Vagina (tissue), 2 donors: ENCODE measurements at regions not wholly inside any gene's neighbourhood (a gene's known extent, or its start where the extent isn't known, plus 50 kb on each side); places are given as distances from the start of the nearest gene placed in this dataset.

Experiments used
- DNase-seq, 2 donors: peaks; one replicate each; pipeline ENCODE4 v3.0.0-alpha.2; 2017; ENCODE audit errors: extremely low spot score in 2 of 2
- H3K27ac ChIP-seq: fragments of 200-600 bp; sonication (generic); one replicate; pipeline ENCODE4 v1.5.1; 2019
- H3K27me3 ChIP-seq: fragments of 200-600 bp; sonication (generic); one replicate; pipeline ENCODE4 v1.5.1; 2019
- H3K36me3 ChIP-seq, 2 donors: fragments of 200-600 bp; sonication (generic); one replicate each; pipeline ENCODE4 v1.5.1; 2017 to 2019
- H3K4me1 ChIP-seq: fragments of 200-600 bp; sonication (generic); one replicate; pipeline ENCODE4 v1.5.1; 2019
- H3K4me3 ChIP-seq, 2 donors: fragments of 200-600 bp; sonication (generic); 1 replicate in 1 of 2; 2 replicates in 1 of 2; pipeline ENCODE4 v1.5.1; 2016 to 2019
- H3K9me3 ChIP-seq: fragments of 200-600 bp; sonication (generic); one replicate; pipeline ENCODE4 v1.5.1; 2019
- CTCF ChIP-seq, 3 experiments: fragments of 450-650 bp in 2 of 3; fragments of 200-600 bp in 1 of 3; sonication (generic) in 1 of 3; IDR thresholded peaks; one replicate each; pipeline ENCODE4 v1.5.1; 2017 to 2019; ENCODE audit warnings: antibody characterized with exemption in 3 of 3, mild to moderate bottlenecking in 2 of 3, moderate library complexity in 2 of 3
- POLR2A ChIP-seq, 2 donors: fragments of 450-650 bp; IDR thresholded peaks; one replicate each; pipeline ENCODE4 v1.6.1; 2017; ENCODE audit warnings: antibody characterized with exemption in 2 of 2, mild to moderate bottlenecking in 2 of 2, moderate library complexity in 2 of 2
- POLR2AphosphoS5 ChIP-seq, 2 donors: sonication (generic); formaldehyde crosslinking; IDR thresholded peaks; one replicate each; pipeline ENCODE4 v1.9.0; 2017; ENCODE audit warnings: antibody characterized with exemption in 2 of 2, mild to moderate bottlenecking in 2 of 2, low read depth in 1 of 2; ENCODE audit not compliant: insufficient read depth in 1 of 2
- intact Hi-C: fragments of 100-400 bp; cut with DNase I; formaldehyde crosslinking; loops from one replicate; pipeline ENCODE4 v1.15.1; 2023

- Histone ChIP-seq H3K9me3 (no peaks in the 10 kb centered on the region), H3K27me3 (no peaks in the 10 kb centered on the region), H3K36me3 (no peaks in the 10 kb centered on the region), H3K4me1 (no peaks in the 10 kb centered on the region), H3K27ac (no peak overlapping the region), H3K4me3 (no peak overlapping the region)
- intact Hi-C loops, result no loop called here
- no peak for DNase-seq
- TF ChIP-seq CTCF (IDR thresholded peaks at IDR 0.05) (no peak), POLR2AphosphoS5 (IDR thresholded peaks at IDR 0.05; ENCODE audit: insufficient read depth in 1 of 2, low read depth in 1 of 2) (no peak), POLR2A (IDR thresholded peaks at IDR 0.05) (no peak)
Measured at GRCh38 chr5:126129431-126129830, 293.8 kb upstream of the GRAMD2B start.

GRCh38 chr5:126133424-126133823 lies 289.8 kb upstream of the GRAMD2B start:
- intact Hi-C loops, result no loop called here
- no peaks in the 10 kb centered on the region for H3K27me3 ChIP-seq
- no peak overlapping the region for H3K4me3 ChIP-seq
- TF ChIP-seq POLR2A (IDR thresholded peaks at IDR 0.05), result no peak
- TF ChIP-seq POLR2AphosphoS5 (IDR thresholded peaks at IDR 0.05; ENCODE audit: insufficient read depth in 1 of 2, low read depth in 1 of 2), result no peak
- TF ChIP-seq CTCF (IDR thresholded peaks at IDR 0.05), result no peak
- H3K4me1 ChIP-seq, result no peaks in the 10 kb centered on the region
- H3K9me3 ChIP-seq, result no peaks in the 10 kb centered on the region
- no peak overlapping the region for H3K27ac ChIP-seq
- no peaks in the 10 kb centered on the region for H3K36me3 ChIP-seq
- DNase-seq, result no peak

- no peak for TF ChIP-seq POLR2AphosphoS5 (IDR thresholded peaks at IDR 0.05; ENCODE audit: insufficient read depth in 1 of 2, low read depth in 1 of 2)
- Histone ChIP-seq H3K4me3 (no peak overlapping the region), H3K4me1 (no peaks in the 10 kb centered on the region), H3K27me3 (no peaks in the 10 kb centered on the region), H3K9me3 (no peaks in the 10 kb centered on the region), H3K36me3 (no peaks in the 10 kb centered on the region), H3K27ac (no peak overlapping the region)
- intact Hi-C loops, result no loop called here
- DNase-seq, result no peak
Measured at GRCh38 chr5:126137891-126138280, 285.3 kb upstream of the GRAMD2B start.

- intact Hi-C loops, result no loop called here
- no peaks in the 10 kb centered on the region for H3K9me3 ChIP-seq
- no peaks in the 10 kb centered on the region for H3K4me1 ChIP-seq
- H3K4me3 ChIP-seq, result no peak overlapping the region
- no peak for DNase-seq
- H3K27me3 ChIP-seq, result no peaks in the 10 kb centered on the region
- no peaks in the 10 kb centered on the region for H3K36me3 ChIP-seq
- H3K27ac ChIP-seq, result no peak overlapping the region
- no peak for TF ChIP-seq CTCF (IDR thresholded peaks at IDR 0.05)
- no peak for TF ChIP-seq POLR2AphosphoS5 (IDR thresholded peaks at IDR 0.05; ENCODE audit: insufficient read depth in 1 of 2, low read depth in 1 of 2)
- TF ChIP-seq POLR2A (IDR thresholded peaks at IDR 0.05), result no peak
Measured at GRCh38 chr5:126138281-126138931, 284.8 kb upstream of the GRAMD2B start.

- H3K27ac ChIP-seq, result no peak overlapping the region
- no peaks in the 10 kb centered on the region for H3K27me3 ChIP-seq
- no peak overlapping the region for H3K4me3 ChIP-seq
- TF ChIP-seq CTCF (IDR thresholded peaks at IDR 0.05) (no peak), POLR2A (IDR thresholded peaks at IDR 0.05) (no peak), POLR2AphosphoS5 (IDR thresholded peaks at IDR 0.05; ENCODE audit: insufficient read depth in 1 of 2, low read depth in 1 of 2) (no peak)
- H3K4me1 ChIP-seq, result no peaks in the 10 kb centered on the region
- H3K36me3 ChIP-seq, result no peaks in the 10 kb centered on the region
- no peaks in the 10 kb centered on the region for H3K9me3 ChIP-seq
- intact Hi-C loops, result no loop called here
- DNase-seq, result no peak
Measured at GRCh38 chr5:126139086-126139485, 284.1 kb upstream of the GRAMD2B start.
